ENCODE measurements at regions not wholly inside any gene's neighbourhood (a gene's known extent, or its start where the extent isn't known, plus 50 kb on each side); places are given as distances from the start of the nearest gene placed in this dataset.

- no peak overlapping the region for H3K4me3 ChIP-seq
- H3K36me3 ChIP-seq = no peaks in the 10 kb centered on the region
- intact Hi-C loops (cut with micrococcal nuclease) = no loop called here
- H3K27ac ChIP-seq (replicated peaks) = no peak overlapping the region
- no peak for DNase-seq
- H3K4me1 ChIP-seq = no peaks in the 10 kb centered on the region
- TF ChIP-seq, protein P1, sequence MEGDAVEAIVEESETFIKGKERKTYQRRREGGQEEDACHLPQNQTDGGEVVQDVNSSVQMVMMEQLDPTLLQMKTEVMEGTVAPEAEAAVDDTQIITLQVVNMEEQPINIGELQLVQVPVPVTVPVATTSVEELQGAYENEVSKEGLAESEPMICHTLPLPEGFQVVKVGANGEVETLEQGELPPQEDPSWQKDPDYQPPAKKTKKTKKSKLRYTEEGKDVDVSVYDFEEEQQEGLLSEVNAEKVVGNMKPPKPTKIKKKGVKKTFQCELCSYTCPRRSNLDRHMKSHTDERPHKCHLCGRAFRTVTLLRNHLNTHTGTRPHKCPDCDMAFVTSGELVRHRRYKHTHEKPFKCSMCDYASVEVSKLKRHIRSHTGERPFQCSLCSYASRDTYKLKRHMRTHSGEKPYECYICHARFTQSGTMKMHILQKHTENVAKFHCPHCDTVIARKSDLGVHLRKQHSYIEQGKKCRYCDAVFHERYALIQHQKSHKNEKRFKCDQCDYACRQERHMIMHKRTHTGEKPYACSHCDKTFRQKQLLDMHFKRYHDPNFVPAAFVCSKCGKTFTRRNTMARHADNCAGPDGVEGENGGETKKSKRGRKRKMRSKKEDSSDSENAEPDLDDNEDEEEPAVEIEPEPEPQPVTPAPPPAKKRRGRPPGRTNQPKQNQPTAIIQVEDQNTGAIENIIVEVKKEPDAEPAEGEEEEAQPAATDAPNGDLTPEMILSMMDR (IDR thresholded peaks at IDR 0.05; ENCODE audit: borderline replicate concordance) = no peak
- H3K9me3 ChIP-seq (replicated peaks) = no peaks in the 10 kb centered on the region
- peaks cover 6% of the 10 kb centered on the region for H3K27me3 ChIP-seq (ENCODE audit: low read depth)
These were observed 239.0 kb upstream of the RAB6C start for GRCh38 chr2:129740504-129740903.

DNA sequence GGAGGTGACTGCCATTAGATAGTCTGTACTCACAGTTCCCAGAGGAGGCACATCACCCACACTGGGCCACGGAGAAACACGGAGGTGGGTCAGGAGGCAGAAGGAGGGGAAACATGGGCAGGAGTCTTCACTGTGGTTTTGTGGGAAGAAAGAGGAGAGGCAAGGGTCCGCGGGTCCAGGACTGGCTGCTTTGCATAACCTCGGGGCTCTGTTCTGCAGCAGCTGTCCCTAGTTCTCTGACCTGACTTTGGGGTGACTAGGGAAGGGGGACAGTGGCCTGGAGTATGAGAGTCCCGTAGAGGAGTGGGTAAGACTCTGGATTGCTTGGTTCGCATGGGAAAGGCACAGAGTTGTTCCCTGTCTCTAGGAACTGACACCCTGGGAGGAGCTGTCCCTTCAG, 238.3 kb upstream of the RAB6C start:
- Histone ChIP-seq H3K9me3 (replicated peaks) (no peaks in the 10 kb centered on the region), H3K27ac (replicated peaks) (no peak overlapping the region), H3K4me3 (no peak overlapping the region), H3K4me1 (no peaks in the 10 kb centered on the region), H3K36me3 (no peaks in the 10 kb centered on the region), H3K27me3 (ENCODE audit: low read depth) (peaks cover 6% of the 10 kb centered on the region)
- intact Hi-C loops (cut with micrococcal nuclease) = no loop called here
- TF ChIP-seq, protein P1 (IDR thresholded peaks at IDR 0.05; ENCODE audit: borderline replicate concordance) = no peak
- DNase-seq = no peak

GRCh38 chr2:129741623-129742022, 237.8 kb upstream of the RAB6C start:
- TF ChIP-seq, protein P1 (IDR thresholded peaks at IDR 0.05; ENCODE audit: borderline replicate concordance) = no peak
- H3K27me3 ChIP-seq (ENCODE audit: low read depth) = peaks cover 6% of the 10 kb centered on the region
- H3K4me1 ChIP-seq = no peaks in the 10 kb centered on the region
- DNase-seq = no peak
- no peaks in the 10 kb centered on the region for H3K36me3 ChIP-seq
- no peak overlapping the region for H3K4me3 ChIP-seq
- H3K9me3 ChIP-seq (replicated peaks) = no peaks in the 10 kb centered on the region
- H3K27ac ChIP-seq (replicated peaks) = no peak overlapping the region
- intact Hi-C loops (cut with micrococcal nuclease) = no loop called here

DNA sequence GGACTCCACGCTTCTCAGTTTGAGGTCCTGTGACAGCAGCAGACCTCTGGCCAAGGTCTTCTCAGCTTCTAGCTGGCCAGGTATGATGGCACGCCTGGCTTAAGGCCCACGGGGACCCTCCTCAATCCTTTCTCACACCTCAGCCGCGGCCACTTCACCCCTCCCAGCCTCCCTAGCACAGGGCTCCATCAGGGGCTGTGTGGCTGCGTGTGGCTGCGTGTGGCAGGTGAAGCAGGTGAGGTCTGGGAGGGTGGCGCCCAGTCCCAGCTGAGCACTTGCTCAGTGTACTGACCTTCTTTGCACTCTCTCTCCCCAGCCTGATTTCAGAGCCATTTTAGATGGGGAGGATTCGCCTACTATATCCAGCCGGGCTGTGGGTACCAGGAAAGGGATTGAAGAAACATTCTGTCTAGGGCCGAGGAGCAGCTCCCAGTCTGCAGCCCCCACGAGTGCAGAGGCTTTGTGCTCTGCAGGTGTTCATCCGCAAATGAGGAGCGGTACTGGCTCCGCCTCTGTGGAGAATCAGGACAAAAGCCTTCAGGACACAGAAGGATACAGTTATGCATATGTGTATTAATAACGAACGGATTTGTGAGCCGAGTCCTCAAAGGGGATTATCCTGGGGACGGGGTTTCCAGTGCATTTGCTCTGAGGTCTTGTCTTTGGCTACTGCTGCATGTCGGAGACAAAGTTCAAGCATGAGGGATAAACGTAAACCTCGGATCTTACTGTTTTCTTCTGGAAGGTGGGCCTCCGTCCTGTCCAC, 236.9 kb upstream of the RAB6C start:
- Histone ChIP-seq H3K27ac (replicated peaks) (no peak overlapping the region), H3K4me3 (no peak overlapping the region), H3K9me3 (replicated peaks) (no peaks in the 10 kb centered on the region), H3K27me3 (ENCODE audit: low read depth) (peaks cover 6% of the 10 kb centered on the region), H3K36me3 (no peaks in the 10 kb centered on the region), H3K4me1 (no peaks in the 10 kb centered on the region)
- TF ChIP-seq, protein P1 (IDR thresholded peaks at IDR 0.05; ENCODE audit: borderline replicate concordance) = no peak
- DNase-seq = no peak
- intact Hi-C loops (cut with micrococcal nuclease) = no loop called here

DNA sequence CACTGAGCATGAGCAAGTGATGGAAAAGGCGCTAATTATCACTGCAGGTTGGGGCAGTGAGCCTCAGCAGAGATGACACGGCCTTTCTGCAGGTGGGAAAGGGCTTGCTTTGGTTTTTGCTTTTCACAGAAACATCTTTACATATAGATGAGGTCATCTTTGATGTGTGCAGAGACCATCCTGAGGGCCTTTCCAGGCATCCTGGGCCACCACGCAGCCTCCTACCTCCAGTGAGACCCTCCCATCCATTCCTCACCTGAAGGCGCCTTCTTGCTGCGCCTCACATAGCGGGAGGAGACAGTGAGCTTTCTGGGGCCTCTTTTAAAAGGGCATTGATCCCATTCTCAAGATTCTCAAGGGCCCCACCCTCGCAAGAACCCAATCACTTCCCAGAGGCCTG, 235.3 kb upstream of the RAB6C start:
- no peaks in the 10 kb centered on the region for H3K4me1 ChIP-seq
- no peak for DNase-seq

More for the DNA sequence above, 235.3 kb upstream of the RAB6C start:
- H3K27me3 ChIP-seq (ENCODE audit: low read depth) = peaks cover 6% of the 10 kb centered on the region
- no peaks in the 10 kb centered on the region for H3K36me3 ChIP-seq
- no peak overlapping the region for H3K4me3 ChIP-seq
- TF ChIP-seq, protein P1 (IDR thresholded peaks at IDR 0.05; ENCODE audit: borderline replicate concordance) = no peak
- H3K9me3 ChIP-seq (replicated peaks) = no peaks in the 10 kb centered on the region
- intact Hi-C loops (cut with micrococcal nuclease) = no loop called here
- no peak overlapping the region for H3K27ac ChIP-seq (replicated peaks)

Data from left ventricle myocardium inferior (tissue), 1 donor.